ENCODE measurements at regions not wholly inside any gene's neighbourhood (a gene's known extent, or its start where the extent isn't known, plus 50 kb on each side); places are given as distances from the start of the nearest gene placed in this dataset.

DNA sequence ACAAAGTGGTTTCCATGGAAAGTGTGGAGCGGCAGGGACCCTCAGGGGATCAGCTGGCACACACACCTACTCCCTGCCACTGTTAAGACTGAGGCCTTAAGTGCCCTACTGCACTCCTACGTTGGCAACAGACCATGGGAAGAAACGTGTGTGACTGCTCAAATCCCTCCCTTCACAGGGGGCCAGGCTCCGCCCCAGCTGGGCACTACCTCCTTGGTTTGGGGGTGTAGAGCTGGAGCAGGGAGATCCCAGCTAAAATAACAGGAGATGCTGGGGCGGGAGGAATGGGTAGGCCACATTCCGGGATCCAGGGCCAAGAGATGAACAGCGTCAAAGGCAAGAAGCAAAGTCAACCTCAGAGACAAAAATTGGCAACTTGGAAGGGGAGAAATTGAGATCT lies 231.0 kb downstream of the EN1 start:
- TF ChIP-seq POLR2A (IDR thresholded peaks at IDR 0.05; ENCODE audit: low read depth), result no peak
- no peak for TF ChIP-seq POLR2AphosphoS5 (IDR thresholded peaks at IDR 0.05)
- TF ChIP-seq CTCF (IDR thresholded peaks at IDR 0.05), result no peak
- TF ChIP-seq EP300 (IDR thresholded peaks at IDR 0.05), result no peak

Measured in esophagus muscularis mucosa (tissue), 4 donors.